ENCODE measurements at regions not wholly inside any gene's neighbourhood (a gene's known extent, or its start where the extent isn't known, plus 50 kb on each side); places are given as distances from the start of the nearest gene placed in this dataset.
"Not testable (repeated sequence)": the region's sequence is repeated elsewhere in the genome, so short reads cannot be mapped to it uniquely, and the experiment has no call there.

GRCh38 chr18:14937271-14937670 lies 189.3 kb downstream of the ANKRD30B start:
- DNase-seq, result no peak

GRCh38 chr18:14939141-14939540 lies 191.2 kb downstream of the ANKRD30B start:
- no peak for DNase-seq

DNA sequence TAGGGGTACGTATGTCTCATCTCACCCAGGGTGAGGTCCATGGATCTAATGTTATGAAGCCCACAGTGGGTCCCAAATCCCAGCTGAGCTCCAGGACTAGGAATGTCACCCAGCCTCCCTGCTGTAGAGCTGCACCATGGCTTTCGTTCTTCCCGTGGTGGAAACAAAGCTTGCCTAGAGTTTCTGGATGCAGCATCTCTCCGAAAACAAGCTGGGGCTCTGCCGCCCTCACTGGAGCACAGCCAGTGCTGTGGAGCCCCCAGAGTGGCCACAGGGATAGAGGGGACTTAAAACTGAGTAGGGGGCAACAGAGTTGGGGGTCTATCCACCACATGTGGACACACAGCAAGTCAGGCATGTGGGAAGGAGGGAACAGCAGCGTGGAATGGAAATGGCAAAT lies 192.1 kb downstream of the ANKRD30B start:
- not testable (repeated sequence) for DNase-seq

DNA sequence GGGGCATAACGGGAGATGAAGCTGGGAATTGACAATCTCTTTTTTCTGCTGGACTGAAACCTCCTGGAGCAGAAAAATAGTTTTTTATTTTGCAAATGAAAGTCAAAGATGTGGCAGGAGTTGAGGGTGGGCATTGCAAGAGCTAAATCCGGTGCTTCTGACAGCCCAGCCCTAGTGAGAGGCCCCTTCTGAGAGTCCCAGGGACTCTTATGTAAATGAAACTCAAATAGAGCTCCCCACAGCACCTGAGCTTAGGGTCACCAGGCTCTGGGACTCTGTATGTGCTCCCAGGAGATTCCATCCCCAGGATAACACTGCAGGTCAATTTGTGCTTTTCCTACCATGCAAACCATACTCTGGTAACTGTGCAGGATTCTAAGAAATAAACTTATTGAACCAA lies 192.8 kb downstream of the ANKRD30B start:
- DNase-seq, result no peak

DNA sequence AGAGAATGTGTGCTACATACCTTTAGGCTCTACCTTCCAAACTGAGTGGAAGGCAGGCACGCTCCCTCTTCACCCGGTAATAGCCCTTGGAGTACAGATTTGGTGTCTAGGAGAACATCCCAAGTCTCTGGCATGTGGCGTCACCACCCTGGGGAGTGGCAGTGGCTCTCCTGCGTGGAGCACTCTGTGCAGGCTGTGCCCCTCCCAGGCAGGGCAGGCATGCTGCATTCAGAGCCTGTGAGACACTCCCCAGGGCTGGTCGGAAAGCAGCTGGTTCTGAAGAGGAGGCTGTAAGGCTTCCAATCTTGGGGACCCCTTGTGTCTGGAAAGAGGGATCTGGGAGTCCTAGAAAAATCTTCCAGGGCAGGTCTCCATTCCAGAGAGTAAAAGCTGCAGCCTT lies 193.3 kb downstream of the ANKRD30B start:
- no peak for DNase-seq

DNA sequence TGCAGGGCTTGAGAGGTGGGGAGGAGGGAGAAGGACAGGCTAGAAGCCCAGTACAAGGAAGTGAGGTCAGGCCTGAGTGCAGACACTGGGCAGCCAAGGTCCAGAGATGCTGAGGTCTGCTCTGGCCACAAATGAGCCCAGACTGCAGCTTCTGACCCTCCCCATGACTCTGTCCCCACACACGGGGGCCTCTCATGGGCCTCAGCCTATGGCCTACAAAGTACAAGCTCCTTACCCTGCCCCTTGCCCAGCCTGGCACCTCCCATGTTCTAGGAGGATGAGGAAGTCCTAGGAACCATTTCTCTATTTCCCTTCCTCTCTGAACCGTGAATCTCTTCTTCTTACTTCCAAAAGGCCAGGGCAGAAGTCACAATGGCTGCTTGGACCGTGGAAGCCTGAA lies 193.8 kb downstream of the ANKRD30B start:
- no peak for DNase-seq

GRCh38 chr18:14942275-14942674 lies 194.3 kb downstream of the ANKRD30B start:
- DNase-seq, result no peak

DNA sequence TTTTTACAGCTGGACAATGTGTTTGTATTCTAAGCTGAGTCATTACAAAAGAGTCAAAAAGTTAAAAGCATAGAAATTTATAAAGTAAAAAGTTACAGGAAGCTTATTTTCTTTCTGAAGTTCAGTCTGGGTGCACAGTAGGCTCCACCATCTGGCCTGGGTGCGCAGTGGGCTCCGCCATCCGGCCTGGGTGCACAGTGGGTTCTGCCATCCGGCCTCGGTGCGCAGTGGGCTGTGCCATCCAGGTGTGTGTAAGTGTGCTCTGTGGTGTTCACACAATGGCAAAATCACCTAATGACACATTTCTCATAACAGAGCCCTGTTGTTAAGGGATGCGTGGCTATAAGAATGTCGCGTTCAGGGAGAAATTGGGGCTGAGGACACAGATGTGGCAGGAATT lies 195.5 kb downstream of the ANKRD30B start:
- DNase-seq, result no peak

DNA sequence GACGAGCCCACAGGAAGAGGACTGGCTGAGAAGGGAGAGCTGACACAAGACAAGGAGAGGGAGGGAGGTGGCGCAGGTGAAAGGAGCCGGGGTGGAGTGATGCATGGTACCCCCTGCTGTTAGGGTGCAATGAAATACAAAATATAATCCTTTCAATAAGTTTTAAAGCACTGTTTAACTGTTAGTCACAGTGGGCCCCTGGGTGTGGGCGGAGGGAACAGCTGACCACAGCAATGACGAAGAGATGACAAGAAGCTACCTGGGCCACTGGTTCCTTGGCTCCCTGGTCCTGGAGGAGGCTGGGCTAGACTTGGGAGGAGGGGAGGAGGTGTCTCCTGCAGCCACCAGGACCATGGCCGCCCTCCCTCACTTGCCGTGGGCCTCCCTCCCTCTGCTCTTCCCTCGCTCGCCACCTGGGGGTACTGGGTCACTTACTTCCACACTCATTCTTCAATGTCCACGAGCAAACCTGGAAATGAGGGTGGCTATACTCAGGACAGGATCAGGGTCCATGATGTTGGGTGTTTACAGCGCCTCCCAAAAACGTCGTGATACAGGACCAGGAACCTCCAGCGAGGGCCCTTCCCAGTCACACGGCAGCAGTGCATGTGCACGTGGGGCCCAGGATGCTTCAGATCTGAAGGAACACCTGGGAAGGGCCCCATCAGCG lies 196.1 kb downstream of the ANKRD30B start:
- no peak for DNase-seq

DNA sequence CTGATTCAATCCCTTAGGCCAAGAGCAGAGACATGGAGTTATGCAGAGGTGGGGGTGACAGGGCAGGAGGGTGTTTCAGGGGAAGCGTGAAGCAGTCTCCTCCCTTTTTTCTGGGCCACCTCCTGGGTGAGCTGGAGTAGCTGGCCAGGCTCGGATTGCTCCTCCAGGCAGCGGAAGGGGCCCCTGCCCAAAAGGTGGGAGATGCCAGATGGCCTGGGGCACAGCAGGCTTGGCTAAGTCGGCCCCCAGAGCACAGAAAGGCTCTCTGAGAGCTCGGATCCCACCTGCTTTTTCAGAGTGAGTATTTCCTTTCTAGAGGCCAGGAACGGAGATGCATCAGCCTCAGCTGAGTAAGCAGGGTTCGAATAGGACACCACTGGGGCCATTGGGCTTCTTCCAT lies 196.9 kb downstream of the ANKRD30B start:
- DNase-seq, result no peak

DNA sequence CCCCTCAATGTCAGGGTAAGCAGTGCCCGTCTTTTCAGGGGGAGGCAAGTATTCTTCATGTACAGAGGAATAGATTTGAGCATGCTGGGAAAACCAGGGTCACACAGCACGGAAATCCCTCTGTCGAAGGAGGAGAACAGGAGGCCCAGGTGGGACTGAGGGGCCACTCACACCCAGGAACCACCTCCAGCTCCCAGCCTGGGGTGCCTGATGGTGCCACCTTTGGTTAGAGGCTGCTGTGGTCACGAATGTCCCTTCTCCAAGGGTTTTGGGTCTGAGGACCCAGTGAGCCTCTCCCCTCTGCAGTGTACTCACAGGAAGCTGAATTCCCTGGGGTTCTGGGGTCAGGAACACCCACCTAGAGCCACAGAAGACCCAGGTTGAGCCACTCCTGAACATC lies 197.3 kb downstream of the ANKRD30B start:
- DNase-seq, result no peak

DNA sequence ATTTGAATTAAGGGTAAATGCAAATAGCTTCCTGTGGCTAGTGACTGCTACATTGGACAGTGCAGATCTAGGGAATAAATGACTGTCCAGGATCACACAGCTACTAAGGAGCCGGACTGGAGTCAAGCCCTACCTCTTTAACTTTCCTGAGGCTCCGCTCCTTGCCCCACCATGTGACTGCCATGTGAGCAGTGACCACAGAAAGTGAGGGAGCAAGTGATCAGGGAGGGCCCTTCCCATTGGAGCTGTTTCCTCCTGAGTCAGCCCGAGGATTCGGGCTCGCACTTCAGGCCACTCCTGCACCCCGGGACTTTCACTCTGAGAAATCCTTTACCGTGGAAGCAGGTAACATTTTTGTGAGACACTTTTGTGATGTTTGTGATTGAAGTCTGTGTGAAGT lies 198.0 kb downstream of the ANKRD30B start:
- DNase-seq, result no peak

- DNase-seq, result not testable (repeated sequence)
These were observed 198.9 kb downstream of the ANKRD30B start for GRCh38 chr18:14946741-14947470.

DNA sequence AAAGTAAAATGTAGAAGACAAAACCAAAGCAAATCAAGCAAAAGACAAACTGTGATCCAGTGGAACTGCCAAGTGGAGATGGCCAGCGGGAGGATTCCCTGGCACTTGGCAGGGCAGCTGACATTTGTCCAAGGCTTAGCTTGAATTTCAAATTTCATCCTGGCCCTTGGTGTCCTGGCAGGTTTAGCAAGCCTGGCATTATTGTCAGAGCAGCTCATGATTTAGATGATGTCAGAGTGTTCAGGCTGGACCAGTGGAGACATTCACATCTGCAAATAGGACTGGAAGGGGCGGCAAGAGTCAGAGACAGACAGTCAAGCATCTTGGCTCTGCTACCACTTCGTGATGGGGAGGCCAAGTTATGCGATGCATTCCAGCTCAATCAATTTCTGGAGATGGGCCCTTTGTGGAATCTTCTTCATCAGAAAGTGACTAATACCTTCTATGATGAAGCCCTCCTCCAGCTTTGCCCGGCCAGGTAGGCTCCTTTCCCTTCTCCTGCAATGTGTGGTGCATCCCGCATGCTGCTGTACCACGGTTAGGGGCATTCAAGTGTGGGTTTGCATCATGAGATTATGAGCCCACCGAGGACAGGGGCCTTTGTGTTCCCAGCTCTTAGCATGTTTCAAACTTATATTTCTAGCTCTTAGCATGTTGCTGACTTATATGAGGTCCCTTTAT lies 199.7 kb downstream of the ANKRD30B start:
- DNase-seq, result no peak

DNA sequence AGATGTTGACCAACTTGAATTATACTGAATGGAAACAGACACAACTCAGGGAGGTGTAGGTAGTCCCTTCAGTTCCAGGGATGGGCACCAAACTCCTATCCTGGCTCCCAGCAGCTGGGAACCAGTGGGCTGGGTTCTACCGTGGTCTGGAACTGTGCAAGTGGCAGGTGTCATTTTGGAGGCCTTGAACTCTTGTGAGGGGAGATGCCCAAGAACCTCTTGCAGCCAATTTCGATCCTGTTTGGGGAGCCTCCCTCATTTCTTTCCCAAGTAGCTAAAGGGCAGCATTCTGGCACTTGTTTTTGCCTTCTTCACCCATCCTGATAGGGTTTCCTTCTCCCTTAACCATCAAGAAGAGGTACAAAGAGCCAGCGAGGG lies 200.2 kb downstream of the ANKRD30B start:
- no peak for DNase-seq

DNA sequence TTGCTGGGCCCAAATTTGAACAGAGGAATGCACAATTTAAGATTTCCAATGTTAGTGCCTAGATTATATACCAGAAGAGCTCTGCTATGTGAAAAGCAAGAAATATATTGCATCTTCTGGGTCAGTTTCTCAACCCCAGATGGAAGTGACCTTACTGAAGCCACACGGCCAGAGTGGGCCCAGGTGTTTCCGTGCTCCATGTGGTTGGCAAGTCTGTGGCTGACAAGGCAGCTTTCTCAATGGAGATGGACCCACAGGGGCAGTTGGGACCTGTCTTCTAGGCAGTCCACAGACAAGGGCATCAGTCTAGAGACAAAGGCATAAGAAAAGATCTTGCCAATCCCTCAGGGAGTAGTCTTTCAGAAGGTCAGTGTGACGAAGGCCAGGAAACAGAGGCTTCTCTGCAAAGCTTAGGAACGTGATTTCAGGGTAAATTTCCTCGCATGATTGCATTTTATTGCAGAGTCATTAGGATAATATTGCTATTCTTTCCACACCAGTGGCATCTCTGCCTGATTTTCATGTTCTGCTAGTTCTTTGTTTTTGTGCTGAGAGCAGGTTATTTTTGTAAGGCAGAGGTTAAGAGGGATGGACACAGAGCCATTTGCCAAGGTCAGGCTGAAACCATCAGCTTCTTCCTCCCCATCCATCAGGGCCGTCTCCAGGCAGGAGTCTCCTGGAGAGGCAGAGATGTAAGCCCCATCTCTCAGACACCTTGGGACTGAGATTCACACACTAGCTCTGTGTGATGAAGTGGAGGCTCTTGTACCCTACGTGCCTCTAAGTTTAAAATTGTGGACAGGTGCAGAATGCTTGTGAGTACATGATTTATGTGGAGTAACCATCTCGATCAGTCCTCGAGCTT lies 202.1 kb downstream of the ANKRD30B start:
- DNase-seq, result no peak

- DNase-seq, result not testable (repeated sequence)
These were observed 204.6 kb downstream of the ANKRD30B start for GRCh38 chr18:14952444-14953077.

- DNase-seq, result no peak
These were observed 210.7 kb downstream of the ANKRD30B start for GRCh38 chr18:14958701-14959100.

- no peak for DNase-seq
These were observed 211.6 kb downstream of the ANKRD30B start for GRCh38 chr18:14959550-14959949.

GRCh38 chr18:14961991-14962390 lies 214.0 kb downstream of the ANKRD30B start:
- DNase-seq, result no peak

- no peak for DNase-seq
These were observed 214.7 kb downstream of the ANKRD30B start for GRCh38 chr18:14962626-14963025.

DNA sequence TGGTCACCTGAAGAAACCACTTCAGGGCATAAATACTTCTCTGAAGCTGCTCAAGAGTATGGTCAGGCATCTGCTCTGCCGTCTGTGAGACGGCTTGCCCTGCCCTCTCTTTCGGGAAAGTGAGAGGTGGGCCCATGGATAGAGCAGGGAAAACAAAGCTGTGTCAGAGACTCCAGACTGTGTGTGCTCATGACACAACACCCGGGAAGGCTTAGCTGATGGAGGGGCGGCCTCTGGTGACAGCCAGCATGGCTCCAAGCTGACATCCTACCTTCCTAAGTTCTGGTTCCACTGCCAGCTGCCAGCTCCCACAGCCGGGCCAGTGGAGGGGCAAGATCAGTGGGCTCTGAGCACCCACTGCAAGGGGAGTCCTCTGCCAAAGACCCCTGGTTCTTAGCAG lies 215.3 kb downstream of the ANKRD30B start:
- DNase-seq, result no peak

- no peak for DNase-seq
These were observed 216.0 kb downstream of the ANKRD30B start for GRCh38 chr18:14964002-14964401.

Measured in COR-L47 (cell line).